ENCODE measurements at regions not wholly inside any gene's neighbourhood (a gene's known extent, or its start where the extent isn't known, plus 50 kb on each side); places are given as distances from the start of the nearest gene placed in this dataset.
"Not testable (repeated sequence)": the region's sequence is repeated elsewhere in the genome, so short reads cannot be mapped to it uniquely, and the experiment has no call there.

GRCh38 chr1:81729818-81730217 lies 70.9 kb upstream of the ADGRL2 start:
- 77% methylated on average over 2 of the region's 2 CpGs for WGBS
- DNase-seq (ENCODE audit: extremely low spot score): no peak
- intact Hi-C loops (cut with DNase I): no loop called here
- no peaks in the 10 kb centered on the region for H3K9me3 ChIP-seq
- TF ChIP-seq POLR2AphosphoS5 (IDR thresholded peaks at IDR 0.05): no peak
- no peaks in the 10 kb centered on the region for H3K4me1 ChIP-seq
- no peaks in the 10 kb centered on the region for H3K36me3 ChIP-seq
- H3K27ac ChIP-seq (replicated peaks in 1 of 4): no peak overlapping the region
- no peak overlapping the region for H3K4me3 ChIP-seq
- H3K27me3 ChIP-seq: no peaks in the 10 kb centered on the region

GRCh38 chr1:81729239-81729638 lies 71.5 kb upstream of the ADGRL2 start:
- Histone ChIP-seq H3K4me3 (no peak overlapping the region), H3K27me3 (no peaks in the 10 kb centered on the region), H3K4me1 (no peaks in the 10 kb centered on the region), H3K36me3 (no peaks in the 10 kb centered on the region), H3K27ac (replicated peaks in 1 of 4) (no peak overlapping the region), H3K9me3 (no peaks in the 10 kb centered on the region)
- TF ChIP-seq EP300 (IDR thresholded peaks at IDR 0.05): no peak
- TF ChIP-seq CTCF (IDR thresholded peaks at IDR 0.05): no peak
- intact Hi-C loops (cut with DNase I): no loop called here
- DNase-seq (ENCODE audit: extremely low spot score): no peak

- TF ChIP-seq POLR2A (IDR thresholded peaks at IDR 0.05; ENCODE audit: low read depth) (no peak), EP300 (IDR thresholded peaks at IDR 0.05) (no peak), CTCF (IDR thresholded peaks at IDR 0.05) (no peak), POLR2AphosphoS5 (IDR thresholded peaks at IDR 0.05) (no peak)
- no peak for DNase-seq (ENCODE audit: extremely low spot score)
- Histone ChIP-seq H3K4me1 (no peaks in the 10 kb centered on the region), H3K27ac (replicated peaks in 1 of 4) (no peak overlapping the region), H3K4me3 (no peak overlapping the region), H3K27me3 (no peaks in the 10 kb centered on the region), H3K9me3 (no peaks in the 10 kb centered on the region), H3K36me3 (no peaks in the 10 kb centered on the region)
- 95% methylated on average over 8 of the region's 8 CpGs for WGBS
- intact Hi-C loops (cut with DNase I): no loop called here
Observed at GRCh38 chr1:81725823-81726222, 74.9 kb upstream of the ADGRL2 start.

DNA sequence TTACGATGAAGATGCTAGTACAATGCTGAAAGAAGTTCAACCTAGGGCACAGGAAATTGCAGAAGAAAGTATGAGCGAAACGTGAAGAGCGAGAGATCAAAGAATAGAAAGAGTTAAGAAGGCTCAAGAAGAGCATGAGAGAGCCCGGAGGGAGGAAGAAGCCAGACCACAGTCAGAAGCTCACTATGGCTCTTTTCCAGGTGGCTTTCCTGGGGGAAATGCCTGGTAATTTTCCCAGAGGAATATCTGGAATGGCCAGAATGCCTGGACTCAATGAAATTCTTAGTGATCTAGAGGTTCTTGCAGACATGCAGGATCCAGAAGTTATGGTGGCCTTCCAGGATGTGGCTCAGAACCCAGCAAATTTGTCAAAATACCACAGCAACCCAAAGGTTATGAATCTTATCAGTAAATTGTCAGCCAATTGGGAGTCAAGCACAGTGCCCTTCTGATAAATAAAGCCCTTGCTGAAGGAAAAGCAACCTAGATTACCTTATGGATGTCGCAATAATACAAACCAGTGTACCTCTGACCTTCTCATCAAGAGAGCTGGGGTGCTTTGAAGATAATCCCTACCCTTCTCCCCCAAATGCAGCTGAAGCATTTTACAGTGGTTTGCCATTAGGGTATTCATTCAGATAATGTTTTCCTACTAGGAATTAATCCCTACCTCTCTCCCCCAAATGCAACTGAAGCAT lies 78.0 kb upstream of the ADGRL2 start:
- 95% methylated on average over 6 of the region's 6 CpGs for WGBS
- intact Hi-C loops (cut with DNase I); H3K27ac ChIP-seq (replicated peaks in 1 of 4); H3K36me3 ChIP-seq; H3K9me3 ChIP-seq; H3K4me3 ChIP-seq; H3K4me1 ChIP-seq; DNase-seq (ENCODE audit: extremely low spot score); H3K27me3 ChIP-seq: not testable (repeated sequence)

GRCh38 chr1:81720256-81720655 lies 80.5 kb upstream of the ADGRL2 start:
- H3K27me3 ChIP-seq; intact Hi-C loops (cut with DNase I); H3K9me3 ChIP-seq; H3K4me1 ChIP-seq; H3K36me3 ChIP-seq; H3K27ac ChIP-seq (replicated peaks in 1 of 4); H3K4me3 ChIP-seq; DNase-seq (ENCODE audit: extremely low spot score): not testable (repeated sequence)
- 90% methylated on average over 8 of the region's 8 CpGs for WGBS

GRCh38 chr1:81717230-81717629 lies 83.5 kb upstream of the ADGRL2 start:
- DNase-seq (ENCODE audit: extremely low spot score): no peak
- Histone ChIP-seq H3K4me1 (no peaks in the 10 kb centered on the region), H3K9me3 (no peaks in the 10 kb centered on the region), H3K27me3 (no peaks in the 10 kb centered on the region), H3K4me3 (no peak overlapping the region), H3K36me3 (no peaks in the 10 kb centered on the region), H3K27ac (replicated peaks in 1 of 4) (no peak overlapping the region)
- 100% methylated on average over 1 of the region's 1 CpG for WGBS
- intact Hi-C loops (cut with DNase I): no loop called here
- TF ChIP-seq POLR2AphosphoS5 (IDR thresholded peaks at IDR 0.05) (no peak), POLR2A (IDR thresholded peaks at IDR 0.05; ENCODE audit: low read depth) (no peak), EP300 (IDR thresholded peaks at IDR 0.05) (no peak), CTCF (IDR thresholded peaks at IDR 0.05) (no peak)
